Upper lobe of left lung (tissue), 6 donors: ENCODE measurements at regions not wholly inside any gene's neighbourhood (a gene's known extent, or its start where the extent isn't known, plus 50 kb on each side); places are given as distances from the start of the nearest gene placed in this dataset.

Experiments used
- ATAC-seq, 2 donors: fragments of 200-7000 bp; cut with Tn5 transposase; one replicate each; pipeline ENCODE4 v1.9.1; 2022; ENCODE audit warnings: mild to moderate bottlenecking in 2 of 2, moderate library complexity in 2 of 2; ENCODE audit not compliant: low FRiP score in 2 of 2
- DNase-seq, 2 donors: peaks; one replicate each; pipeline ENCODE4 v3.0.0-alpha.2; 2019 to 2020
- H3K27ac ChIP-seq, 4 donors: fragments of 200-600 bp; sonication (generic); one replicate each; pipeline ENCODE4 v1.5.1; 2016 to 2019
- H3K27me3 ChIP-seq, 4 donors: fragments of 200-600 bp; sonication (generic); one replicate each; pipeline ENCODE4 v1.5.1; 2017 to 2019
- H3K36me3 ChIP-seq, 4 donors: fragments of 200-600 bp; sonication (generic); one replicate each; pipeline ENCODE4 v1.5.1; 2016 to 2019
- H3K4me1 ChIP-seq, 4 donors: fragments of 200-600 bp; sonication (generic); one replicate each; pipeline ENCODE4 v1.5.1; 2018 to 2019
- H3K4me3 ChIP-seq, 4 donors: fragments of 200-600 bp; sonication (generic); one replicate each; pipeline ENCODE4 v1.5.1; 2017 to 2019; ENCODE audit warnings: mild to moderate bottlenecking in 2 of 4, moderate library complexity in 1 of 4
- H3K9me3 ChIP-seq, 4 donors: fragments of 200-600 bp; sonication (generic); one replicate each; pipeline ENCODE4 v1.5.1; 2018 to 2019
- CTCF ChIP-seq, 6 experiments: fragments of 450-650 bp in 4 of 6; fragments of 200-600 bp in 2 of 6; sonication (generic) in 2 of 6; IDR thresholded peaks; one replicate each; pipeline ENCODE4 v1.5.1; 2016 to 2019; ENCODE audit warnings: antibody characterized with exemption in 6 of 6
- EP300 ChIP-seq, 4 donors: sonication (generic); formaldehyde crosslinking; IDR thresholded peaks; one replicate each; pipeline ENCODE4 v1.5.1; 2017; ENCODE audit warnings: antibody characterized with exemption in 4 of 4, control low read depth in 2 of 4
- POLR2A ChIP-seq, 4 donors: fragments of 450-650 bp; IDR thresholded peaks; one replicate each; pipeline ENCODE4 v1.5.1; 2016 to 2017; ENCODE audit warnings: antibody characterized with exemption in 4 of 4, mild to moderate bottlenecking in 2 of 4
- POLR2AphosphoS5 ChIP-seq, 2 donors: sonication (generic); formaldehyde crosslinking; IDR thresholded peaks; one replicate each; pipeline ENCODE4 v1.5.1; 2017; ENCODE audit warnings: antibody characterized with exemption in 2 of 2
- WGBS, 2 donors: methylation state at CpG; one replicate each; pipeline ENCODE4 v1.1.5; 2017 to 2018; 5-methylcytosine and 5-hydroxymethylcytosine counted together
- donor health status: DM: no; HTN: no; CAD: no; lungs with moderate emphysema.
- donor health status: DM: no; HTN: yes; CAD: no; lungs with severe emphysema.

GRCh38 chr5:5683174-5683573, 260.7 kb downstream of the ICE1 start:
- Histone ChIP-seq H3K9me3 (no peaks in the 10 kb centered on the region), H3K27ac (no peak overlapping the region), H3K27me3 (no peaks in the 10 kb centered on the region), H3K4me3 (no peak overlapping the region), H3K4me1 (no peaks in the 10 kb centered on the region), H3K36me3 (no peaks in the 10 kb centered on the region)
- TF ChIP-seq CTCF (IDR thresholded peaks at IDR 0.05) (no peak), EP300 (IDR thresholded peaks at IDR 0.05) (no peak), POLR2A (IDR thresholded peaks at IDR 0.05) (no peak), POLR2AphosphoS5 (IDR thresholded peaks at IDR 0.05) (no peak)
- 74 to 100% methylated on average over 2 of the region's 2 CpGs for WGBS, 2 donors
- ATAC-seq: no peak
- DNase-seq: no peak

- peak in 1 of 2 donors; percentile 45 for ATAC-seq
- DNase-seq: no peak
Observed at GRCh38 chr5:5678909-5679308, 256.4 kb downstream of the ICE1 start.

GRCh38 chr5:5677738-5678137, 255.3 kb downstream of the ICE1 start:
- H3K4me3 ChIP-seq: no peak overlapping the region
- no peaks in the 10 kb centered on the region for H3K27me3 ChIP-seq
- TF ChIP-seq EP300 (IDR thresholded peaks at IDR 0.05) (no peak), POLR2AphosphoS5 (IDR thresholded peaks at IDR 0.05) (no peak), CTCF (IDR thresholded peaks at IDR 0.05) (no peak), POLR2A (IDR thresholded peaks at IDR 0.05) (no peak)
- no peaks in the 10 kb centered on the region for H3K9me3 ChIP-seq
- no peaks in the 10 kb centered on the region for H3K4me1 ChIP-seq
- no peak for DNase-seq
- ATAC-seq: no peak
- no peak overlapping the region for H3K27ac ChIP-seq
- 68 to 88% methylated on average over 2 of the region's 2 CpGs for WGBS, 2 donors
- no peaks in the 10 kb centered on the region for H3K36me3 ChIP-seq

More at GRCh38 chr5:5678909-5679308, 256.4 kb downstream of the ICE1 start:
- H3K4me1 ChIP-seq: no peaks in the 10 kb centered on the region
- WGBS, 2 donors: 52 to 66% methylated on average over 4 of the region's 4 CpGs
- no peaks in the 10 kb centered on the region for H3K36me3 ChIP-seq
- H3K9me3 ChIP-seq: no peaks in the 10 kb centered on the region
- H3K27me3 ChIP-seq: no peaks in the 10 kb centered on the region
- H3K4me3 ChIP-seq: no peak overlapping the region
- no peak for TF ChIP-seq POLR2A (IDR thresholded peaks at IDR 0.05)
- H3K27ac ChIP-seq: no peak overlapping the region

GRCh38 chr5:5676218-5676617, 253.7 kb downstream of the ICE1 start:
- no peak for DNase-seq
- no peaks in the 10 kb centered on the region for H3K9me3 ChIP-seq
- no peaks in the 10 kb centered on the region for H3K4me1 ChIP-seq
- ATAC-seq: no peak
- no peak overlapping the region for H3K4me3 ChIP-seq
- TF ChIP-seq CTCF (IDR thresholded peaks at IDR 0.05): no peak
- no peak for TF ChIP-seq POLR2AphosphoS5 (IDR thresholded peaks at IDR 0.05)
- TF ChIP-seq EP300 (IDR thresholded peaks at IDR 0.05): no peak
- no peak for TF ChIP-seq POLR2A (IDR thresholded peaks at IDR 0.05)
- H3K27me3 ChIP-seq: no peaks in the 10 kb centered on the region
- no peaks in the 10 kb centered on the region for H3K36me3 ChIP-seq
- 72 to 80% methylated on average over 3 of the region's 3 CpGs for WGBS, 2 donors
- H3K27ac ChIP-seq: no peak overlapping the region

- no peak for ATAC-seq
- 79 to 85% methylated on average over 1 of the region's 1 CpG for WGBS, 2 donors
- no peak overlapping the region for H3K27ac ChIP-seq
Observed at GRCh38 chr5:5675511-5675910, 253.0 kb downstream of the ICE1 start.

GRCh38 chr5:5671823-5672222, 249.3 kb downstream of the ICE1 start:
- ATAC-seq (peak in 1 of 2 donors; percentile 32), DNase-seq (no peak)
- TF ChIP-seq POLR2A (IDR thresholded peaks at IDR 0.05): no peak
- no peak for TF ChIP-seq CTCF (IDR thresholded peaks at IDR 0.05)
- no peak for TF ChIP-seq POLR2AphosphoS5 (IDR thresholded peaks at IDR 0.05)
- no peak for TF ChIP-seq EP300 (IDR thresholded peaks at IDR 0.05)
- H3K27ac ChIP-seq: no peak overlapping the region
- H3K4me3 ChIP-seq: no peak overlapping the region
- no peaks in the 10 kb centered on the region for H3K27me3 ChIP-seq
- WGBS, 2 donors: 27 to 33% methylated on average over 1 of the region's 1 CpG
- H3K4me1 ChIP-seq: no peaks in the 10 kb centered on the region
- H3K36me3 ChIP-seq: no peaks in the 10 kb centered on the region
- H3K9me3 ChIP-seq: no peaks in the 10 kb centered on the region

More at GRCh38 chr5:5675511-5675910, 253.0 kb downstream of the ICE1 start:
- H3K36me3 ChIP-seq: no peaks in the 10 kb centered on the region
- H3K9me3 ChIP-seq: no peaks in the 10 kb centered on the region
- no peak for DNase-seq
- H3K27me3 ChIP-seq: no peaks in the 10 kb centered on the region
- no peak overlapping the region for H3K4me3 ChIP-seq
- TF ChIP-seq EP300 (IDR thresholded peaks at IDR 0.05) (no peak), POLR2A (IDR thresholded peaks at IDR 0.05) (no peak), POLR2AphosphoS5 (IDR thresholded peaks at IDR 0.05) (no peak)
- H3K4me1 ChIP-seq: no peaks in the 10 kb centered on the region
